HFF-Myc (cell line): ENCODE measurements at regions not wholly inside any gene's neighbourhood (a gene's known extent, or its start where the extent isn't known, plus 50 kb on each side); places are given as distances from the start of the nearest gene placed in this dataset.

Source experiments
- DNase-seq: peaks from one replicate; pipeline ENCODE4 v3.0.0-alpha.2; 2011; ENCODE audit warnings: low read depth; ENCODE audit errors: extremely low read depth
- H3K4me3 ChIP-seq: replicated peaks from 2 replicates; pipeline ENCODE4 v1.5.1; 2011; ENCODE audit warnings: low read depth, mild to moderate bottlenecking, control low read depth, low read length
- TF ChIP-seq, protein P1 (sequence below): IDR thresholded peaks from 2 replicates; pipeline ENCODE4 v1.5.1; 2012; ENCODE audit warnings: mild to moderate bottlenecking, low read depth, low read length, control low read depth; ENCODE audit errors: missing control alignments

DNA sequence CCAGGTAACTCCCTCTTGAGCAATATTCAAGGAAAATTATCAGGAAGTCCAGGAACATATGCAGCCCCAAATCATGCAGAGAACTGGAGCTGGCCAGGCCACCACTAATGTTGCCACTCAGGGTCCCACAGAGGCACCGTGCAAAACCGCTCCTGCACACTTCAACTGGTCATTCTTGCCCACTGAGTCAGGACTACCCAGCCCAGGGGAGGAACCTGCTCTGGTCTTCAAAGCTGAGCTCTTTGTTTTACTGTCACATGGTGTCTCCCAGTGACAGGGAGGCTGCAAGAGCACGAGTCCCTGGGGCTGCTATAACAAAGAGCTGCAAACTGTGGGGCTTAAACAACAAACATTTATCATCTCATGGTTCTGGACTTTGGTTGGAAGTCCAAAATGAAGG is 336.0 kb upstream of the PRDM1 start:
- TF ChIP-seq, protein P1, sequence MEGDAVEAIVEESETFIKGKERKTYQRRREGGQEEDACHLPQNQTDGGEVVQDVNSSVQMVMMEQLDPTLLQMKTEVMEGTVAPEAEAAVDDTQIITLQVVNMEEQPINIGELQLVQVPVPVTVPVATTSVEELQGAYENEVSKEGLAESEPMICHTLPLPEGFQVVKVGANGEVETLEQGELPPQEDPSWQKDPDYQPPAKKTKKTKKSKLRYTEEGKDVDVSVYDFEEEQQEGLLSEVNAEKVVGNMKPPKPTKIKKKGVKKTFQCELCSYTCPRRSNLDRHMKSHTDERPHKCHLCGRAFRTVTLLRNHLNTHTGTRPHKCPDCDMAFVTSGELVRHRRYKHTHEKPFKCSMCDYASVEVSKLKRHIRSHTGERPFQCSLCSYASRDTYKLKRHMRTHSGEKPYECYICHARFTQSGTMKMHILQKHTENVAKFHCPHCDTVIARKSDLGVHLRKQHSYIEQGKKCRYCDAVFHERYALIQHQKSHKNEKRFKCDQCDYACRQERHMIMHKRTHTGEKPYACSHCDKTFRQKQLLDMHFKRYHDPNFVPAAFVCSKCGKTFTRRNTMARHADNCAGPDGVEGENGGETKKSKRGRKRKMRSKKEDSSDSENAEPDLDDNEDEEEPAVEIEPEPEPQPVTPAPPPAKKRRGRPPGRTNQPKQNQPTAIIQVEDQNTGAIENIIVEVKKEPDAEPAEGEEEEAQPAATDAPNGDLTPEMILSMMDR: no peak
- no peak overlapping the region for H3K4me3 ChIP-seq
- DNase-seq: no peak

DNA sequence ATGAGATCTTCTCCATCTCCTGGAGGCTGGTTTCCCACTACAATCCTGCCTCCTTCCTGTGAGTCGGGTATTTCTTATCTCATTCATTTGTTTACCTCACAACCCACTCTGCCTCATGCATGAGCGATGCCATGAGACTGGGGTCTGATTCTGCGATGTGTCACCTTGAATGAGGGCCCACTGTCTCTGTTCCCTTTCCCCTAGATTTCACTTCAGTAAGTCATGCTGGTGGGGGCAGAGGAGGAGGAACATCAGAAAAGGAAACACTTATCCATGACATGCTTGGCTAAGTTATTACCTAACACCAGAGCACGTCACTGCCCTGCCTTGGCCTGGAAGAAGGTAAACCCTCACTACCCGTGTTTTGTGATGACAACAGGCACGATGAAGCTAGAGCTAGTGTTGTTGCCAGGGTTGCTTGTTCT is 337.4 kb upstream of the PRDM1 start:
- no peak for DNase-seq
- H3K4me3 ChIP-seq: no peak overlapping the region
- TF ChIP-seq, protein P1: no peak

DNA sequence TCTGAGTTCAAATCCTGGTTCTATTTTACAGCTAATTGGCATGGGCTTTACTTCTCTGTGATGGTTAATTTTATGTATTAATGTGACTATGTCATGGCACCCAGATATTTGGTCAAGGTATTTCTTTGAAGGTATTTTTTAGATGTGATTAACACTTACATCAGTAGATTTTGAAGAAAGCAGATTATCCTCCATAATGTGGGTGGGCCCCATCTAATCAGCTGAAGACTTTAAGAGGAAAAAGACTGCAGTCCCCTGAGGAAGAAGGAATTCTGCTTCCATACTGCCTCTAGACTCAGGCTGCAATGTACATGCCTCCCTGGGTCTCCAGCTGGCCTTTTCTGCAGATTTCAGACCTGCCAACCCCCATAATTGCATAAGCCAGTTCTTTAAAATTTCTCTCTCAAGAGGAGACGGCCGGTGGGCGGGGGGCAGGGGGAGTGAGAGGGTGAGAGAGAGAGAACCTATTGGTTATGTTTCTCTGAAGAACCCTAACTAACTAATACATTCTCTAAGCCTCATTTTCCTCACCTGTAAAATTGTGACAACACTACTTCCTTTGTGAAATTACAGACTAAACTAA is 338.2 kb upstream of the PRDM1 start:
- TF ChIP-seq, protein P1: no peak
- no peak for DNase-seq
- no peak overlapping the region for H3K4me3 ChIP-seq

DNA sequence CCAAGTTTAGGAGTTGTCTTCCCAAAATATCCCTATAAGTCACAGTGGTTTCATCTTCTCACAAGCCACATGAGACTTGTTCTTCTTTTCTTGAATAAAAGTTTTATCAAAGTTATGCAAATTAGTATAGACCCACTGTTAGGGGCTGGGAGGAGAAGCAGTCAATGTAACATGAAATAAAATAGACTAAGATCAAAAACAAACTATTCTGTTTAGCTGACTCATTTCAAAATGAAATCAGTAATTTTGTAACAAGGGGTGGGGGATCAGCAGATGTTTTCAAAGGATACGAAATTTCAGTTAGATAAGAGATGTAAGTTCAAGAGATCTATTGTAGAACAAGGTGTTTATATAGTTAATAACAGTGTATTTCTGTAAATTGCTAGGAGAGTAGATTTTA is 339.6 kb upstream of the PRDM1 start:
- no peak for DNase-seq
- TF ChIP-seq, protein P1: no peak
- no peak overlapping the region for H3K4me3 ChIP-seq

DNA sequence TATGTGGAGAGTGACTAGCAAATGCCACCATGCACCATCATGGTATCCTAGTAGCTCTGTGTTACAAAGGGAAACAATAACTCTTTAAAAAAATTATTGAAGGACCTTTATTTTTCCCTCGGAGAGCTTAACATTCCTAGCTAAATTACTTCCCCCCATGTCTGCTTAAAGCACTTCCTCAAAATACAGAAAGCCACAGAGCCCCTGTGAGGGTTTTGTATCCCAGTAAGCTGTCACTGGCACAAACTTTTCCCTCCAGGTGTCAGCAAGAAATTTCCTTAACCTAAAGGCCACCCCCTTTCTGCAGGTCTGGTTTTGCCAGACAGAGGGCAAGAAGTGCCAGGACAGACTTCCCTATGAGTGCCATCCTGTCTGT is 340.0 kb upstream of the PRDM1 start:
- H3K4me3 ChIP-seq: no peak overlapping the region
- TF ChIP-seq, protein P1: no peak
- no peak for DNase-seq

DNA sequence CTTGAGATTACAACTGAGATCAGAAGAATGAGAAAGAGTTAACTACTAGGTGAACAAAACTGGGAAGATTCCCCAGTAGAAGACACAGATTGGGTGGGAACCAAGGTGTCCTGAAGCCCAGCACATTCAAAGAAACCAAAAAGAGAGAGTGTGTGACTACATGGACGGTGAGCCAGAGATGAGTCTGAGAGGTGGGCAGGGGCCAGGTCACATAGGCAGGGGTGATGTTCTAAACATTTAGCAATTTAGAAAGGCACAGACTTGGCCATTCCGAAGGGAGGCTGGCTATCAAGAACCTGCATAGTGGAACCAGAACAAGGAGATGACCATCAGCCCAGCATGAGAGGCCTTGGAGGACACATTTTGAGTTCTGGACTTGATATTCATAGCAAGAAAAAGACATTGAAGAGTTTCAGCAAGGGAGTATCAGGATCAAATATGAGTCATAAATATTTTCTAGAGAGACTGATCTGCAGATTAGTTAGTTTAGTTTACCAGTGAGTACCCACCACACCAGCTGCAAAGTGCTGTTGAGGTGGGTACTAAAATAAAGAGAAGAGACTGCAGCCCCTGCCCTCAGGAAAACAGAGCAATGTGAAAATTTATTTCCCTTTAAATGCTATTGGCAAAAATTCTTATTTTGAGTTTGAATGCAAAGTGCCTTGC is 340.5 kb upstream of the PRDM1 start:
- TF ChIP-seq, protein P1: no peak
- no peak overlapping the region for H3K4me3 ChIP-seq

More for the DNA sequence above, 340.5 kb upstream of the PRDM1 start:
- DNase-seq: no peak
